Glutamatergic neuron (in vitro differentiated cells): ENCODE measurements at regions not wholly inside any gene's neighbourhood (a gene's known extent, or its start where the extent isn't known, plus 50 kb on each side); places are given as distances from the start of the nearest gene placed in this dataset.

Experiments used
- DNase-seq: peaks from one replicate; pipeline ENCODE4 v3.0.0; 2022
- H3K27ac Mint-ChIP-seq: one replicate; pipeline ENCODE4 v1.8.0; 2020; ENCODE audit warnings: mild to moderate bottlenecking, mixed read lengths, inconsistent platforms; ENCODE audit not compliant: unreplicated experiment
- H3K27me3 Mint-ChIP-seq: one replicate; pipeline ENCODE4 v1.8.0; 2020; ENCODE audit warnings: mild to moderate bottlenecking, moderate library complexity, mixed read lengths, inconsistent platforms; ENCODE audit not compliant: unreplicated experiment
- H3K36me3 Mint-ChIP-seq: one replicate; pipeline ENCODE4 v1.8.0; 2020; ENCODE audit warnings: mild to moderate bottlenecking, mixed read lengths, inconsistent platforms; ENCODE audit not compliant: unreplicated experiment
- H3K4me1 Mint-ChIP-seq: one replicate; pipeline ENCODE4 v1.8.0; 2020; ENCODE audit warnings: mild to moderate bottlenecking, low read depth, mixed read lengths, inconsistent platforms; ENCODE audit not compliant: unreplicated experiment
- H3K4me3 Mint-ChIP-seq: one replicate; pipeline ENCODE4 v1.8.0; 2020; ENCODE audit warnings: mild to moderate bottlenecking, mixed read lengths, inconsistent platforms; ENCODE audit not compliant: unreplicated experiment
- H3K9me3 Mint-ChIP-seq: one replicate; pipeline ENCODE4 v1.8.0; 2020; ENCODE audit warnings: mild to moderate bottlenecking, moderate library complexity, mixed read lengths, inconsistent platforms; ENCODE audit not compliant: unreplicated experiment
- TF ChIP-seq, protein P1 (sequence below): fragments of 200-600 bp; sonication (generic); IDR thresholded peaks from one replicate; pipeline ENCODE4 v1.5.0; 2021; ENCODE audit not compliant: partially characterized antibody, unreplicated experiment

DNA sequence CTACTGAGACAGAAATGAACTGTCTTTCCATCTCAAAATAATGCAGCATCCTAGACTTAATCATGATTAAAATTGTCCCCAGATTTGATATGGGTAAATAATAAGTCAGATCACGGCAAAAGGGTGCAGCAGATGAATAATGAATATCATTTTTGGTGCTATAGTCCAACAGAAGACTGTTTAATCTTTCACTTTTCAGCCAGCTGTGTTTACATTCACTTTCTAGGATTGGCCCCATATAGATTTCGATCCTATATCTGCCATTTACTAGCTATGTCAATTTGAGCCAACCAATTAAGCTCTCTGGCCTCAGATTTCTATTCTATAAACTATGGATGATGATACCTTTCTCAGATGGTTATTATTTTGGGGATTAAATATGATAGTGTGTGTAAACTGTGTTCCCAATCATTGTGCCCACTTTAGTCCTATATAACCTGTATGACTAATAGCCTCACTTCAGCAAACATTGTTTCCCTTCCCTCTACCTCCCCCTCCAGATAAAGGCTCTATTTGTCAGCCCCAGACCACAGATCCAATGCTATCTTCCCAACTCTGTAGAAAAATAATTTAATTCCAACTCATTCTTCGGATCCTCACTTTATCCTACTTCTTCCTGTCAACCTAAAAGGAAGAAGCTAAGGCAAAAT is 53.6 kb upstream of the NT5E start:
- H3K9me3 Mint-ChIP-seq, result no peaks in the 10 kb centered on the region
- TF ChIP-seq, protein P1, sequence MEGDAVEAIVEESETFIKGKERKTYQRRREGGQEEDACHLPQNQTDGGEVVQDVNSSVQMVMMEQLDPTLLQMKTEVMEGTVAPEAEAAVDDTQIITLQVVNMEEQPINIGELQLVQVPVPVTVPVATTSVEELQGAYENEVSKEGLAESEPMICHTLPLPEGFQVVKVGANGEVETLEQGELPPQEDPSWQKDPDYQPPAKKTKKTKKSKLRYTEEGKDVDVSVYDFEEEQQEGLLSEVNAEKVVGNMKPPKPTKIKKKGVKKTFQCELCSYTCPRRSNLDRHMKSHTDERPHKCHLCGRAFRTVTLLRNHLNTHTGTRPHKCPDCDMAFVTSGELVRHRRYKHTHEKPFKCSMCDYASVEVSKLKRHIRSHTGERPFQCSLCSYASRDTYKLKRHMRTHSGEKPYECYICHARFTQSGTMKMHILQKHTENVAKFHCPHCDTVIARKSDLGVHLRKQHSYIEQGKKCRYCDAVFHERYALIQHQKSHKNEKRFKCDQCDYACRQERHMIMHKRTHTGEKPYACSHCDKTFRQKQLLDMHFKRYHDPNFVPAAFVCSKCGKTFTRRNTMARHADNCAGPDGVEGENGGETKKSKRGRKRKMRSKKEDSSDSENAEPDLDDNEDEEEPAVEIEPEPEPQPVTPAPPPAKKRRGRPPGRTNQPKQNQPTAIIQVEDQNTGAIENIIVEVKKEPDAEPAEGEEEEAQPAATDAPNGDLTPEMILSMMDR, result no peak
- peaks cover 2% of the 10 kb centered on the region for H3K27me3 Mint-ChIP-seq
- no peaks in the 10 kb centered on the region for H3K36me3 Mint-ChIP-seq
- H3K4me3 Mint-ChIP-seq, result no peak overlapping the region
- H3K27ac Mint-ChIP-seq, result no peak overlapping the region
- no peaks in the 10 kb centered on the region for H3K4me1 Mint-ChIP-seq
- DNase-seq, result no peak

DNA sequence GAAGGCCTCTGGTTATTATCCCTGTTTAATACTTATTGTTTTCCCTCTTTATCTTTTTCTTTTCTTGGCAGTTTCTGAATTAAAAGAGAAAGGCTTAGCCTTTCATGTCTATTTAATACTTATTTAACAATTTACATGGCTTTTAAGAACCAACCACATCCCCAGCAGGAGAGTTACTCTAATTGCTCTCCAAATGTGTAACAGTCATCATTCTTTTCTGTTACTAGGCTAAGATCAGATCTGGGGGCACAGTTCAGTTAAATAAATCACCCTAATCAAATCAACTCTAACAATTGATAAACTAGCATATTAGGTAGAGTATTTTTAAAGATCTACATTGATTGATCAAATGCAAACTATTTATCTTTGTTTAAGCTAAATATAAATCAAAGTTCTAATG is 54.1 kb upstream of the NT5E start:
- H3K4me3 Mint-ChIP-seq, result no peak overlapping the region
- no peak for DNase-seq
- TF ChIP-seq, protein P1, result no peak
- no peaks in the 10 kb centered on the region for H3K4me1 Mint-ChIP-seq
- H3K27ac Mint-ChIP-seq, result no peak overlapping the region
- peaks cover 2% of the 10 kb centered on the region for H3K27me3 Mint-ChIP-seq
- H3K9me3 Mint-ChIP-seq, result no peaks in the 10 kb centered on the region
- H3K36me3 Mint-ChIP-seq, result no peaks in the 10 kb centered on the region

DNA sequence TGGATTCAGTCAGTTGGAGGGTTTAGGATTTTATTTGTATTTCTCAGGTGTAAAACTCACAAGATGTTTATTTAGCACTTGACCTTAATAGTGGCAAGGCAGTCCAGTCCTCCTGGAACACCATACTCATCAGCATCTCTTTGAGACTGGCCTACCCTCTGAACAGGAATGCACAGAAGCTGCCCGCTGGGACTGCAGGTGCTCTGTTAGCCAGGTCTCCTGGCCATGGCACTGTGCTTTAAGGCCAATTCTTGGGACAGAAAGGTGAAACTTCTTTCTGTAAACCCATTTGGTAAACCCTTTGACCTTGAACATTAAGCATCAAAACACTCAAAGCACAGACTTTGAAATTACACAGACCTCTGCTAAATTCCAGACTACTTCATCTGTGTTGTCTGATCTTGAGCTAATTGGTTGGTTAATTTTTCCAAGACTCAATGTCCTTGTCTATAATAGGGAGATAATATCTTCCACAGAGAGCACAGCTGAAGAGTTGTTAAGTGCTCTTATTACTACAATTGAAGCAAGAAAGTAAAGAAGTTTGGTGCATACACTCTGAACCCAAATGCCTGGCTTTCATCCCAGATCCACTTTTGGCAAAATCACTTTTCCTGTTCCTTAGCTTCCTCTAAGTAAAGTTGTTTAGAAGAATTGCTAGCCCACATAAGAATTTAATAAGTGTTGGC is 54.9 kb upstream of the NT5E start:
- Mint-ChIP-seq H3K9me3 (no peaks in the 10 kb centered on the region), H3K36me3 (no peaks in the 10 kb centered on the region), H3K4me3 (no peak overlapping the region), H3K27ac (no peak overlapping the region), H3K27me3 (peaks cover 2% of the 10 kb centered on the region), H3K4me1 (no peaks in the 10 kb centered on the region)
- TF ChIP-seq, protein P1, result no peak
- no peak for DNase-seq

DNA sequence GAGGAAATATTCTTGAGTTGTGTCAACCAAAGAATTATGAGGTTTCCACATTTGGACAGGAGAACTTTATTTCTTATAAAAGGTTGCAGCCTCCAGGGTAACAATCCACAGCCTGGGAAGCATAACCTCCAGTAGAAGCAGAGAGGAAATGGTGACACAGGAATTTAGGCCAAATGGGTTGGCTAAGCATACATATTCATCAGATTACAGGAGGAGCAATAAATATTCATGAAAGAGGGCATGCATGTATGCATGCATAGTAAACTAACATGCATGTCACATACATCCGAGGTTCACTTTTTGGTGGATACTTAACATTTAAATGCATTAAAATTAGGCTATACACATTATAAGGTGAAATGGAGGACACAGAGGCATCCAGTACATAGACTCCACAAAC is 55.7 kb upstream of the NT5E start:
- H3K36me3 Mint-ChIP-seq, result no peaks in the 10 kb centered on the region
- H3K27me3 Mint-ChIP-seq, result peaks cover 2% of the 10 kb centered on the region
- no peaks in the 10 kb centered on the region for H3K4me1 Mint-ChIP-seq
- H3K9me3 Mint-ChIP-seq, result no peaks in the 10 kb centered on the region
- DNase-seq, result no peak
- TF ChIP-seq, protein P1, result no peak
- H3K27ac Mint-ChIP-seq, result no peak overlapping the region
- no peak overlapping the region for H3K4me3 Mint-ChIP-seq

DNA sequence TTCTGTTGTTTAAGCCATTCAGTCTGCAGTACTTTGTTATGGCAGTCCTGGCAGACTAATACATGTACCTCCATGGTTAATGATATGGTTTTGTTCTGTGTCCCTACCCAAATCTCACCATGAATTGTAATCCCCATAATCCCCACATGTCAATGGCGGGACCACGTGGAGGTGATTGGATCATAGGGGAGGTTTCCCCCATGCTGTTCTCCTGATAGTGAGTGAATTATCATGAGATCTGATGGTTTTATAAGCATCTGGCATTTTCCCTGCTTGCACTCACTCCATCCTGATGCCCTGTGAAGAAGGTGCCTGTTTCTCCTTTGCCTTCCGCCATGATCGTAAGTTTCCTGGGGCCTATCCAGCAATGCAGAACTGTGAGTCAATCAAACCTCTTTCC is 57.5 kb upstream of the NT5E start:
- Mint-ChIP-seq H3K4me3 (no peak overlapping the region), H3K27ac (no peak overlapping the region), H3K4me1 (no peaks in the 10 kb centered on the region), H3K36me3 (no peaks in the 10 kb centered on the region), H3K9me3 (no peaks in the 10 kb centered on the region), H3K27me3 (peaks cover 2% of the 10 kb centered on the region)
- DNase-seq, result no peak
- TF ChIP-seq, protein P1, result no peak
